ENCODE measurements at regions not wholly inside any gene's neighbourhood (a gene's known extent, or its start where the extent isn't known, plus 50 kb on each side); places are given as distances from the start of the nearest gene placed in this dataset.

GRCh38 chr12:115426732-115427131, 742.8 kb upstream of the TBX3 start:
- Histone ChIP-seq H3K27ac (no peak overlapping the region), H3K4me3 (replicated peaks in 1 of 3) (no peak overlapping the region), H3K27me3 (no peaks in the 10 kb centered on the region), H3K36me3 (no peaks in the 10 kb centered on the region), H3K9me3 (no peaks in the 10 kb centered on the region), H3K4me1 (no peaks in the 10 kb centered on the region)
- no peak for DNase-seq
- TF ChIP-seq CTCF (IDR thresholded peaks at IDR 0.05) (no peak), POLR2A (IDR thresholded peaks at IDR 0.05) (no peak)
- intact Hi-C loops (cut with DNase I) = no loop called here

GRCh38 chr12:115424003-115424402, 740.0 kb upstream of the TBX3 start:
- Histone ChIP-seq H3K27me3 (no peaks in the 10 kb centered on the region), H3K27ac (no peak overlapping the region), H3K9me3 (no peaks in the 10 kb centered on the region), H3K4me1 (no peaks in the 10 kb centered on the region), H3K4me3 (replicated peaks in 1 of 3) (no peak overlapping the region), H3K36me3 (no peaks in the 10 kb centered on the region)
- intact Hi-C loops (cut with DNase I) = no loop called here
- TF ChIP-seq POLR2A (IDR thresholded peaks at IDR 0.05) (no peak), CTCF (IDR thresholded peaks at IDR 0.05) (no peak)
- no peak for DNase-seq
- WGBS, 2 donors = 89 to 96% methylated on average over 1 of the region's 1 CpG

- intact Hi-C loops (cut with DNase I) = no loop called here
- TF ChIP-seq POLR2A (IDR thresholded peaks at IDR 0.05) (no peak), CTCF (IDR thresholded peaks at IDR 0.05) (no peak)
Measured at GRCh38 chr12:115423546-115423987, 739.6 kb upstream of the TBX3 start.

GRCh38 chr12:115422845-115423545, 739.0 kb upstream of the TBX3 start:
- DNase-seq = no peak
- Histone ChIP-seq H3K9me3 (no peaks in the 10 kb centered on the region), H3K4me3 (replicated peaks in 1 of 3) (no peak overlapping the region), H3K27ac (no peak overlapping the region), H3K36me3 (no peaks in the 10 kb centered on the region), H3K4me1 (no peaks in the 10 kb centered on the region), H3K27me3 (no peaks in the 10 kb centered on the region)
- intact Hi-C loops (cut with DNase I) = no loop called here
- TF ChIP-seq POLR2A (IDR thresholded peaks at IDR 0.05) (no peak), CTCF (IDR thresholded peaks at IDR 0.05) (no peak)

More at GRCh38 chr12:115423546-115423987, 739.6 kb upstream of the TBX3 start:
- no peaks in the 10 kb centered on the region for H3K27me3 ChIP-seq
- H3K27ac ChIP-seq = no peak overlapping the region
- H3K4me3 ChIP-seq (replicated peaks in 1 of 3) = no peak overlapping the region
- no peak for DNase-seq
- no peaks in the 10 kb centered on the region for H3K36me3 ChIP-seq
- no peaks in the 10 kb centered on the region for H3K9me3 ChIP-seq
- no peaks in the 10 kb centered on the region for H3K4me1 ChIP-seq
- 61 to 71% methylated on average over 5 of the region's 5 CpGs for WGBS, 2 donors

- intact Hi-C loops (cut with DNase I) = no loop called here
- Histone ChIP-seq H3K9me3 (no peaks in the 10 kb centered on the region), H3K36me3 (no peaks in the 10 kb centered on the region), H3K27me3 (no peaks in the 10 kb centered on the region), H3K4me3 (replicated peaks in 1 of 3) (no peak overlapping the region), H3K27ac (no peak overlapping the region), H3K4me1 (no peaks in the 10 kb centered on the region)
- WGBS, 2 donors = 85 to 86% methylated on average over 9 of the region's 9 CpGs
- no peak for DNase-seq
- TF ChIP-seq CTCF (IDR thresholded peaks at IDR 0.05) (no peak), POLR2A (IDR thresholded peaks at IDR 0.05) (no peak)
Measured at GRCh38 chr12:115421796-115422709, 738.1 kb upstream of the TBX3 start.

All from thyroid gland (tissue), 4 donors.